ENCODE measurements at regions not wholly inside any gene's neighbourhood (a gene's known extent, or its start where the extent isn't known, plus 50 kb on each side); places are given as distances from the start of the nearest gene placed in this dataset.
A peak's percentile ranks its signal among the peaks of the same experiment; 100 is the strongest.

DNA sequence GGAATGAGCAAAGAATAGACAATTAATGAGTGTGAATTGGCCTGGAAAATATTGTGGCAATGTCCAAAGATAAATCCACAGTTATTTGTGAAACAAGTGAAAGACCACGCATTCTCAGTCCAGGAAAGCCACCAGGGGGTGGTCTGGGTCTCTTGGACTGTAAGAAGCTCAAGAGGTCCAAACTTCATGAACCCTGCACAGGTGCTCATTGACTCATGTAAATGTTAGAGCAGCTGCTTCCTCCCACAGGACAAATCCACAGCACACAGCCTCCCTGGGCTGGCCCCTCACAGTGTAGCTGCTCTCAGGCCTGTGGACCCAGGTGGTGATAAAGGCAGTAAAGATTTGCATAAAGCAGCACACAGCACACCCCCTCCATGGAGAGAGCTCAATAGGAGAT, 114.0 kb downstream of the ZNF280B start:
- Histone ChIP-seq H2AFZ (ENCODE audit: low read length) (no peak overlapping the region), H3K79me2 (ENCODE audit: insufficient read depth, low read length) (no peaks in the 10 kb centered on the region), H3K27ac (ENCODE audit: extremely low read length, insufficient read depth, low read length) (no peak overlapping the region), H3K36me3 (replicated peaks in 1 of 2; ENCODE audit: control insufficient read depth in 1 of 2, insufficient read depth in 2 of 2, low read length in 2 of 2) (no peaks in the 10 kb centered on the region), H3K4me1 (ENCODE audit: insufficient read depth, low read length) (peaks cover 35% of the 10 kb centered on the region), H3K4me3 (replicated peaks in 1 of 3; ENCODE audit: insufficient read depth in 1 of 3, low read depth in 2 of 3, low read length in 3 of 3) (no peak overlapping the region), H3K9ac (ENCODE audit: insufficient read depth, low read depth, low read length) (no peak overlapping the region), H3K27me3 (ENCODE audit: control insufficient read depth in 1 of 2, insufficient read depth in 2 of 2, low read length in 2 of 2) (peaks cover 1 to 4% of the 10 kb centered on the region in 2 experiments; a peak in 3 of 5 replicates), H4K20me1 (ENCODE audit: insufficient read depth, low read length) (no peaks in the 10 kb centered on the region), H3K9me3 (ENCODE audit: low read length) (peaks cover 13% of the 10 kb centered on the region), H3K4me2 (ENCODE audit: low read depth, low read length) (peak overlapping the region; percentile 18; the same call in 1 of the 2 replicates)
- ChIA-PET POLR2A (no interaction called here), CTCF (ENCODE audit: low intra/inter-chr PET ratio, low total read pairs) (no interaction called here)
- in situ Hi-C loops (cut with HindIII; ENCODE audit: extremely low pct_ligation_motif_present, low pct_unique_long_range_greater_than_20kb): no loop called here
- FAIRE-seq: no peak
- ATAC-seq: peak; percentile 46
- intact Hi-C loops (cut with micrococcal nuclease; ENCODE audit: unreplicated experiment): no loop called here
- no TSS peak for BruUV-seq (replicated peaks)
- 13% methylated on average over 1 of the region's 1 CpG for WGBS (ENCODE audit: low lambda C conversion rate)
- DNase-seq (ENCODE audit: low spot score): no peak
- TF ChIP-seq GTF3A (CRISPR knock-in tag; conservative IDR thresholded peaks at IDR 0.05) (no peak), GFI1 (CRISPR knock-in tag; IDR thresholded peaks at IDR 0.05; ENCODE audit: borderline replicate concordance) (no peak), ZNF879 (CRISPR knock-in tag; IDR thresholded peaks at IDR 0.05) (no peak), ZFP1 (CRISPR knock-in tag; IDR thresholded peaks at IDR 0.05) (no peak), ZNF432 (CRISPR knock-in tag; IDR thresholded peaks at IDR 0.05; ENCODE audit: borderline replicate concordance) (no peak), LCORL (IDR thresholded peaks at IDR 0.05) (no peak), LCORL (CRISPR knock-in tag; IDR thresholded peaks at IDR 0.05) (no peak), SRY (CRISPR knock-in tag; IDR thresholded peaks at IDR 0.05) (no peak), KLF13 (CRISPR knock-in tag; IDR thresholded peaks at IDR 0.05) (no peak), ZFX (CRISPR knock-in tag; IDR thresholded peaks at IDR 0.05; ENCODE audit: low read depth) (0 out of 2 replicates have a peak, but pooled peaks have one; percentile 15), ZFP36 (IDR thresholded peaks at IDR 0.05; ENCODE audit: borderline replicate concordance, low read depth, low read length, partially characterized antibody) (no peak), SMARCE1 (IDR thresholded peaks at IDR 0.05; ENCODE audit: borderline replicate concordance) (no peak), KAT8 (CRISPR knock-in tag; IDR thresholded peaks at IDR 0.05) (no peak), SALL1 (CRISPR knock-in tag; IDR thresholded peaks at IDR 0.05) (peak; percentile 27; the same call in 1 of the 2 replicates)
- TF ChIP-seq, protein P1, sequence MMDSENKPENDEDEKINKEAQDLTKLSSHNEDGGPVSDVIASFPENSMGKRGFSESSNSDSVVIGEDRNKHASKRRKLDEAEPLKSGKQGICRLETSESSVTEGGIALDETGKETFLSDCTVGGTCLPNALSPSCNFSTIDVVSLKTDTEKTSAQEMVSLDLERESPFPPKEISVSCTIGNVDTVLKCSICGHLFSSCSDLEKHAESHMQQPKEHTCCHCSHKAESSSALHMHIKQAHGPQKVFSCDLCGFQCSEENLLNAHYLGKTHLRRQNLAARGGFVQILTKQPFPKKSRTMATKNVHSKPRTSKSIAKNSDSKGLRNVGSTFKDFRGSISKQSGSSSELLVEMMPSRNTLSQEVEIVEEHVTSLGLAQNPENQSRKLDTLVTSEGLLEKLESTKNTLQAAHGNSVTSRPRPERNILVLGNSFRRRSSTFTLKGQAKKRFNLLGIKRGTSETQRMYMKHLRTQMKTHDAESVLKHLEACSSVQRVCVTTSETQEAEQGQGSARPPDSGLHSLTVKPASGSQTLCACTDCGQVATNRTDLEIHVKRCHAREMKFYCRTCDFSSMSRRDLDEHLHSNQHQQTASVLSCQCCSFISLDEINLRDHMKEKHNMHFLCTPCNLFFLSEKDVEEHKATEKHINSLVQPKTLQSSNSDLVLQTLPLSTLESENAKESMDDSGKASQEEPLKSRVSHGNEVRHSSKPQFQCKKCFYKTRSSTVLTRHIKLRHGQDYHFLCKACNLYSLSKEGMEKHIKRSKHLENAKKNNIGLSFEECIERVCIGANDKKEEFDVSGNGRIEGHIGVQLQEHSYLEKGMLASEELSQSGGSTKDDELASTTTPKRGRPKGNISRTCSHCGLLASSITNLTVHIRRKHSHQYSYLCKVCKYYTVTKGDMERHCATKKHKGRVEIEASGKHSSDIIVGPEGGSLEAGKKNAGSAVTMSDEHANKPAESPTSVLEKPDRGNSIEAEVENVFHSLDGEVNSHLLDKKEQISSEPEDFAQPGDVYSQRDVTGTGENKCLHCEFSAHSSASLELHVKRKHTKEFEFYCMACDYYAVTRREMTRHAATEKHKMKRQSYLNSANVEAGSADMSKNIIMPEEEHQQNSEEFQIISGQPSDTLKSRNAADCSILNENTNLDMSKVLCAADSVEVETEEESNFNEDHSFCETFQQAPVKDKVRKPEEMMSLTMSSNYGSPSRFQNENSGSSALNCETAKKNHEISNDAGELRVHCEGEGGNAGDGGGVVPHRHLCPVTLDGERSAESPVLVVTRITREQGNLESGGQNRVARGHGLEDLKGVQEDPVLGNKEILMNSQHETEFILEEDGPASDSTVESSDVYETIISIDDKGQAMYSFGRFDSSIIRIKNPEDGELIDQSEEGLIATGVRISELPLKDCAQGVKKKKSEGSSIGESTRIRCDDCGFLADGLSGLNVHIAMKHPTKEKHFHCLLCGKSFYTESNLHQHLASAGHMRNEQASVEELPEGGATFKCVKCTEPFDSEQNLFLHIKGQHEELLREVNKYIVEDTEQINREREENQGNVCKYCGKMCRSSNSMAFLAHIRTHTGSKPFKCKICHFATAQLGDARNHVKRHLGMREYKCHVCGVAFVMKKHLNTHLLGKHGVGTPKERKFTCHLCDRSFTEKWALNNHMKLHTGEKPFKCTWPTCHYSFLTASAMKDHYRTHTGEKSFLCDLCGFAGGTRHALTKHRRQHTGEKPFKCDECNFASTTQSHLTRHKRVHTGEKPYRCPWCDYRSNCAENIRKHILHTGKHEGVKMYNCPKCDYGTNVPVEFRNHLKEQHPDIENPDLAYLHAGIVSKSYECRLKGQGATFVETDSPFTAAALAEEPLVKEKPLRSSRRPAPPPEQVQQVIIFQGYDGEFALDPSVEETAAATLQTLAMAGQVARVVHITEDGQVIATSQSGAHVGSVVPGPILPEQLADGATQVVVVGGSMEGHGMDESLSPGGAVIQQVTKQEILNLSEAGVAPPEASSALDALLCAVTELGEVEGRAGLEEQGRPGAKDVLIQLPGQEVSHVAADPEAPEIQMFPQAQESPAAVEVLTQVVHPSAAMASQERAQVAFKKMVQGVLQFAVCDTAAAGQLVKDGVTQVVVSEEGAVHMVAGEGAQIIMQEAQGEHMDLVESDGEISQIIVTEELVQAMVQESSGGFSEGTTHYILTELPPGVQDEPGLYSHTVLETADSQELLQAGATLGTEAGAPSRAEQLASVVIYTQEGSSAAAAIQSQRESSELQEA (CRISPR knock-in tag; IDR thresholded peaks at IDR 0.05; ENCODE audit: not compliant biosample characterization): no peak

All from HepG2 (cell line).